ENCODE measurements at regions not wholly inside any gene's neighbourhood (a gene's known extent, or its start where the extent isn't known, plus 50 kb on each side); places are given as distances from the start of the nearest gene placed in this dataset.

GRCh38 chr6:4687989-4688947, 87.9 kb upstream of the CDYL start:
- Histone ChIP-seq H3K27me3 (ENCODE audit: control insufficient read depth in 1 of 2, insufficient read depth in 1 of 2, low read length in 2 of 2) (peaks cover 0 to 5% of the 10 kb centered on the region in 2 experiments), H3K36me3 (ENCODE audit: control insufficient read depth in 1 of 2, insufficient read depth in 2 of 2, low read depth in 1 of 2, low read length in 2 of 2) (no peaks in the 10 kb centered on the region), H2AK5ac (ENCODE audit: low read length, severe bottlenecking) (no peak overlapping the region), H4K8ac (ENCODE audit: low read length) (no peak overlapping the region), H2BK120ac (ENCODE audit: low read depth, low read length) (no peak overlapping the region), H3K9me3 (ENCODE audit: control insufficient read depth, low read length) (peaks cover 7% of the 10 kb centered on the region), H3K4me2 (ENCODE audit: low read length, poor library complexity, severe bottlenecking) (peak overlapping the region; percentile 4), H2BK12ac (ENCODE audit: low read length in 2 of 2) (peak overlapping the region in 1 of 2 experiments; percentile 71), H3K23ac (ENCODE audit: low read length in 2 of 2) (no peak overlapping the region), H3K18ac (ENCODE audit: low read depth in 1 of 2, low read length in 2 of 2) (no peak overlapping the region), H3K14ac (ENCODE audit: low read length in 2 of 2) (no peak overlapping the region), H3K9ac (ENCODE audit: low read length) (peak overlapping the region; percentile 76), H2BK15ac (ENCODE audit: low read depth, poor library complexity, severe bottlenecking) (no peak overlapping the region), H3K79me1 (replicated peaks; ENCODE audit: low read length, poor library complexity, severe bottlenecking) (no peaks in the 10 kb centered on the region), H3K4me3 (ENCODE audit: insufficient read depth in 1 of 2, low read depth in 1 of 2, low read length in 2 of 2) (peak overlapping the region in 1 of 2 experiments; percentile 58), H3K27ac (ENCODE audit: low read length, poor library complexity, severe bottlenecking) (no peak overlapping the region), H3K4me1 (ENCODE audit: control insufficient read depth, insufficient read depth, low read depth, low read length) (no peaks in the 10 kb centered on the region), H2BK5ac (ENCODE audit: low read depth, low read length, poor library complexity, severe bottlenecking) (no peak overlapping the region), H3K4ac (ENCODE audit: low read depth in 1 of 2, low read length in 2 of 2) (peak overlapping the region in 1 of 2 experiments; percentile 19), H2AFZ (ENCODE audit: low read depth, low read length) (no peak overlapping the region), H4K91ac (ENCODE audit: low read length) (no peak overlapping the region)
- DNase-seq: peak; percentile 91
- 41% methylated on average over 11 of the region's 14 CpGs for WGBS

GRCh38 chr6:4687656-4687988, 88.6 kb upstream of the CDYL start:
- Histone ChIP-seq H3K23ac (ENCODE audit: low read length in 2 of 2) (no peak overlapping the region), H3K9ac (ENCODE audit: low read length) (peak overlapping the region; percentile 76), H2BK5ac (ENCODE audit: low read depth, low read length, poor library complexity, severe bottlenecking) (no peak overlapping the region), H2BK120ac (ENCODE audit: low read depth, low read length) (no peak overlapping the region), H3K36me3 (ENCODE audit: control insufficient read depth in 1 of 2, insufficient read depth in 2 of 2, low read depth in 1 of 2, low read length in 2 of 2) (no peaks in the 10 kb centered on the region), H3K79me1 (replicated peaks; ENCODE audit: low read length, poor library complexity, severe bottlenecking) (no peaks in the 10 kb centered on the region), H3K27ac (ENCODE audit: low read length, poor library complexity, severe bottlenecking) (no peak overlapping the region), H3K14ac (ENCODE audit: low read length in 2 of 2) (no peak overlapping the region), H3K18ac (ENCODE audit: low read depth in 1 of 2, low read length in 2 of 2) (no peak overlapping the region), H3K4me2 (ENCODE audit: low read length, poor library complexity, severe bottlenecking) (no peak overlapping the region), H3K4me1 (ENCODE audit: control insufficient read depth, insufficient read depth, low read depth, low read length) (no peaks in the 10 kb centered on the region), H3K4ac (ENCODE audit: low read depth in 1 of 2, low read length in 2 of 2) (no peak overlapping the region), H4K8ac (ENCODE audit: low read length) (no peak overlapping the region), H3K27me3 (ENCODE audit: control insufficient read depth in 1 of 2, insufficient read depth in 1 of 2, low read length in 2 of 2) (peaks cover 0 to 5% of the 10 kb centered on the region in 2 experiments), H4K91ac (ENCODE audit: low read length) (no peak overlapping the region), H3K9me3 (ENCODE audit: control insufficient read depth, low read length) (peaks cover 3% of the 10 kb centered on the region), H3K4me3 (ENCODE audit: insufficient read depth in 1 of 2, low read depth in 1 of 2, low read length in 2 of 2) (peak overlapping the region in 1 of 2 experiments; percentile 58), H2AFZ (ENCODE audit: low read depth, low read length) (no peak overlapping the region), H2BK12ac (ENCODE audit: low read length in 2 of 2) (no peak overlapping the region), H2BK15ac (ENCODE audit: low read depth, poor library complexity, severe bottlenecking) (no peak overlapping the region), H2AK5ac (ENCODE audit: low read length, severe bottlenecking) (no peak overlapping the region)
- no peak for DNase-seq

GRCh38 chr6:4682431-4683097, 93.6 kb upstream of the CDYL start:
- H4K8ac ChIP-seq (ENCODE audit: low read length): peak overlapping the region; percentile 36
- H4K91ac ChIP-seq (ENCODE audit: low read length): no peak overlapping the region
- no peak overlapping the region for H2AFZ ChIP-seq (ENCODE audit: low read depth, low read length)
- peaks cover 0 to 5% of the 10 kb centered on the region in 2 experiments for H3K27me3 ChIP-seq (ENCODE audit: control insufficient read depth in 1 of 2, insufficient read depth in 1 of 2, low read length in 2 of 2)
- H3K9ac ChIP-seq (ENCODE audit: low read length): no peak overlapping the region
- H2BK5ac ChIP-seq (ENCODE audit: low read depth, low read length, poor library complexity, severe bottlenecking): no peak overlapping the region
- H2BK15ac ChIP-seq (ENCODE audit: low read depth, poor library complexity, severe bottlenecking): no peak overlapping the region
- no peaks in the 10 kb centered on the region for H3K9me3 ChIP-seq (ENCODE audit: control insufficient read depth, low read length)
- H3K4me3 ChIP-seq (ENCODE audit: insufficient read depth in 1 of 2, low read depth in 1 of 2, low read length in 2 of 2): no peak overlapping the region
- H3K36me3 ChIP-seq (ENCODE audit: control insufficient read depth in 1 of 2, insufficient read depth in 2 of 2, low read depth in 1 of 2, low read length in 2 of 2): no peaks in the 10 kb centered on the region
- H3K4ac ChIP-seq (ENCODE audit: low read depth in 1 of 2, low read length in 2 of 2): peak overlapping the region in 1 of 2 experiments; percentile 71
- DNase-seq: peak; percentile 20
- H3K79me1 ChIP-seq (replicated peaks; ENCODE audit: low read length, poor library complexity, severe bottlenecking): no peaks in the 10 kb centered on the region
- peak overlapping the region in 1 of 2 experiments; percentile 60 for H3K18ac ChIP-seq (ENCODE audit: low read depth in 1 of 2, low read length in 2 of 2)
- no peak overlapping the region for H2BK120ac ChIP-seq (ENCODE audit: low read depth, low read length)
- H3K27ac ChIP-seq (ENCODE audit: low read length, poor library complexity, severe bottlenecking): no peak overlapping the region
- no peak overlapping the region for H2BK12ac ChIP-seq (ENCODE audit: low read length in 2 of 2)
- WGBS: 64% methylated on average over 9 of the region's 10 CpGs
- H3K4me2 ChIP-seq (ENCODE audit: low read length, poor library complexity, severe bottlenecking): no peak overlapping the region
- H2AK5ac ChIP-seq (ENCODE audit: low read length, severe bottlenecking): no peak overlapping the region
- no peak overlapping the region for H3K14ac ChIP-seq (ENCODE audit: low read length in 2 of 2)
- no peak overlapping the region for H3K23ac ChIP-seq (ENCODE audit: low read length in 2 of 2)
- H3K4me1 ChIP-seq (ENCODE audit: control insufficient read depth, insufficient read depth, low read depth, low read length): no peaks in the 10 kb centered on the region

Measured in mesenchymal stem cell (in vitro differentiated cells and primary cell).